ENCODE measurements at regions not wholly inside any gene's neighbourhood (a gene's known extent, or its start where the extent isn't known, plus 50 kb on each side); places are given as distances from the start of the nearest gene placed in this dataset.

DNA sequence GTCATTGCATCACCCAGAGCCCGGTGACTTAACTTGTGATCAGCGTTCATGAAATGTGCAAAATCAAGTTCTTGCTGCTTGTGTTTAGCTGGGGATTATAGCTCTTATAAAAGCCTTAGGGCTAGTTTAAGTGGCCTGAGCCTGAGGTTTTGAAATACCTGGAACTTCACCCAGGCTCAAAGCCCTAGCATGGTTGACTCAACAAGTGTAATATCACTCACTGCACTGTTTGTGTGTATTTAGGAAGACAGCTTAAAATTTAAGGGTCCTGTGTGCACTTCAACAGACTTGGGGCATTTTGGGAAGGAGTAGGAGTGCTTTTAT lies 489.5 kb downstream of the GATA3 start:
- TF ChIP-seq CTCF (IDR thresholded peaks at IDR 0.05) (no peak), POLR2A (IDR thresholded peaks at IDR 0.05) (no peak)

Data from thyroid gland (tissue), 4 donors.